OCI-LY1 (cell line): ENCODE measurements at regions not wholly inside any gene's neighbourhood (a gene's known extent, or its start where the extent isn't known, plus 50 kb on each side); places are given as distances from the start of the nearest gene placed in this dataset.
"Not testable (repeated sequence)": the region's sequence is repeated elsewhere in the genome, so short reads cannot be mapped to it uniquely, and the experiment has no call there.

Experiments
- CTCF ChIP-seq: fragments of 200-600 bp; sonication (generic), shearing (Covaris generic); IDR thresholded peaks from 2 replicates; pipeline ENCODE4 v1.5.1; 2017; ENCODE audit warnings: mild to moderate bottlenecking, antibody characterized with exemption, low read length, moderate library complexity, mixed read lengths
- EZH2 ChIP-seq: fragments of 200-600 bp; sonication (generic), shearing (Covaris generic); IDR thresholded peaks from 2 replicates; pipeline ENCODE4 v1.8.0; 2017; ENCODE audit warnings: borderline replicate concordance, mixed run types, mild to moderate bottlenecking, antibody characterized with exemption, low read length, moderate library complexity, mixed read lengths

- TF ChIP-seq EZH2, CTCF: not testable (repeated sequence)
Observed at GRCh38 chr2:91917602-91918001, 2953.6 kb upstream of the TEKT4 start.
